SJCRH30 (cell line): ENCODE measurements at regions not wholly inside any gene's neighbourhood (a gene's known extent, or its start where the extent isn't known, plus 50 kb on each side); places are given as distances from the start of the nearest gene placed in this dataset.

Experiments used
- DNase-seq, 2 experiments: peaks; one replicate each; pipeline ENCODE4 v3.0.0-alpha.2; 2015 to 2020
- H3K27ac ChIP-seq: fragments of 250-450 bp; sonication (Bioruptor Pico); 2 replicates; pipeline ENCODE4 v1.5.1; 2020; ENCODE audit warnings: mild to moderate bottlenecking, moderate library complexity
- H3K27me3 ChIP-seq: fragments of 250-450 bp; sonication (Bioruptor Pico); 2 replicates; pipeline ENCODE4 v1.5.1; 2020; ENCODE audit warnings: mild to moderate bottlenecking, moderate library complexity
- H3K36me3 ChIP-seq: fragments of 250-450 bp; sonication (Bioruptor Pico); 2 replicates; pipeline ENCODE4 v1.5.1; 2020; ENCODE audit warnings: mild to moderate bottlenecking, moderate library complexity
- H3K4me1 ChIP-seq: fragments of 250-450 bp; sonication (Bioruptor Pico); 2 replicates; pipeline ENCODE4 v1.5.1; 2020; ENCODE audit warnings: mild to moderate bottlenecking, moderate library complexity
- H3K4me3 ChIP-seq: fragments of 250-450 bp; sonication (Bioruptor Pico); 2 replicates; pipeline ENCODE4 v1.5.1; 2020; ENCODE audit warnings: mild to moderate bottlenecking, moderate library complexity
- H3K9me3 ChIP-seq: fragments of 250-450 bp; sonication (Bioruptor Pico); replicated peaks from 2 replicates; pipeline ENCODE4 v1.5.1; 2020; ENCODE audit warnings: mild to moderate bottlenecking, moderate library complexity

DNA sequence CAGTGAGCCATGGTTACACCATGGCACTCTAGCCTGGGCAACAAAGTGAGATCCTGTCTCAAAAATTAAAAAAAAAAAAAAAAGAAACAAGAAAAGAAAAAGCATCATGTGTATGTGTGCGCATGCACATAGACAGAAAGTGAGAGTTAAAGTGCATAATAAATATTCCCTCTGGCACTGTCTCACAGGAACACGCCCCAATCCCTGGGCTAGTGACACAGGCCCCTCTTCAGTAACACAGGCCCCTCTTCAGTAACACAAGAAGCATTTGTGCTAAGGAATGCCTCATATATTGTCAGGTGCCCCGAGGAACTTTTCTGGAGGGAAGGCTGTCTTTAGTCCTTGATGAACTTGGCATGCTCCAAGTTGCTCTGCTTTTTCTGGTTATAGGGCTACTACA lies 57.5 kb downstream of the RPL27A start:
- H3K27me3 ChIP-seq: no peaks in the 10 kb centered on the region
- H3K4me3 ChIP-seq: no peak overlapping the region
- no peak overlapping the region for H3K27ac ChIP-seq
- DNase-seq: no peak
- H3K4me1 ChIP-seq: no peaks in the 10 kb centered on the region
- H3K36me3 ChIP-seq: peaks cover 14% of the 10 kb centered on the region
- H3K9me3 ChIP-seq: no peaks in the 10 kb centered on the region

DNA sequence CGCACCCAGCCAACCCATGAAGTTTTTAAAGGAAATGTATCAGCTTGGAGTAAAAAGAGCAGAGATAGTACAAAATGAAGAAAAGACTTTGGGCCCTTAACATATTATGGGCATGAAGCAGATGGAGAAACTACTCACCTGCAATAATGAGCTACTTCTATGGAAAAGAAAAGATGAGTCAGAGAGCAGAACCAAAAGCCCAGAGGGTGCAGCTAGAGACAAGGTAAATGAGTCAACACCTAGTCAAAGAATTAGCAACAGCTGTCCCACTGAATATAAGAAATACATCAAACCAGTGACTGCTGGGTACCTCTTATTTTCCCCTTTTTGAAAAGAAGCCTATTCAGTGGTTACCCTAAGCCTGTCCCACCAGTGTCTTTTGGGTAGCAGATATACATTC lies 61.8 kb downstream of the RPL27A start:
- Histone ChIP-seq H3K27ac (no peak overlapping the region), H3K4me3 (no peak overlapping the region), H3K36me3 (peaks cover 14% of the 10 kb centered on the region), H3K4me1 (no peaks in the 10 kb centered on the region; the same call in 1 of the 2 replicates), H3K9me3 (no peaks in the 10 kb centered on the region), H3K27me3 (no peaks in the 10 kb centered on the region)
- DNase-seq: no peak

DNA sequence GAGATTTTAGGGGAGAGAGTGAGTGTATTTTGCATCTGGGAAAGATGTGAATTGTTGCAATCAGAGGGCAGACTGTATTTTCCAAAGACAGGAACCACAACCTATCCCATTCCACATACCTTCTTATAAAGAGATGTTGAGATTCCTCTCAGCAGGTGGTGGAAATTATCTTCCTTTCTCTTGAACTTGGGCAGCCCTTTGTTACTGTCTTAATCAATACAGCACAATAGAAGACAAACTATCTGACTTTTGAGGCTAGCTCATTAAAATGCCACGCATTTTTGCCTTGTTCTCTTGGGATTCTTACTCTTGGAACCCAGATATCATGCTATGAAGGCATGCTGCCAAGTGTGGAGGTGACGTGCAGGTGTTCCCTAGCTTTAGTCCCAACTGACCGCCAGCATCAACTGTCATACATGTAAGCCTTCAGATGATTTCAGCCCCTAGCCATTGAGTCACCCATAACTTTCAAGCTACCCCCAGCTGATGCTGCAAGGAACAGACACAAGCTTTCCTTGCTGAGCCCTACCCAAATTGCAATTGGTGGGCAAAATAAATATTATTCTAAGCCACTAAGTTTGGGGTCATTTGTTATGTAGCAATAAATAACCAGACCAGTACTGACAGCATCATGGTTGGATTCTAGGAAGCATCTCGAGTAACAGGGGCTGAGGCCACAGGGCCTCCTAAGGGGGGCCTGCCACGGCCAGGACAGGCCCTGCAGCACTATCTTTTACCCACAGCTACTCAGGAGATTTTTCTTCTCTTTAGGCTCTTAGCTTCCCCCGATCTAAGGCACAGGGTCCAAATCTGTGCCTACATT lies 63.0 kb downstream of the RPL27A start:
- Histone ChIP-seq H3K36me3 (peaks cover 15% of the 10 kb centered on the region), H3K4me3 (no peak overlapping the region), H3K9me3 (no peaks in the 10 kb centered on the region), H3K4me1 (no peaks in the 10 kb centered on the region; the same call in 1 of the 2 replicates), H3K27me3 (no peaks in the 10 kb centered on the region), H3K27ac (no peak overlapping the region)
- DNase-seq: no peak

DNA sequence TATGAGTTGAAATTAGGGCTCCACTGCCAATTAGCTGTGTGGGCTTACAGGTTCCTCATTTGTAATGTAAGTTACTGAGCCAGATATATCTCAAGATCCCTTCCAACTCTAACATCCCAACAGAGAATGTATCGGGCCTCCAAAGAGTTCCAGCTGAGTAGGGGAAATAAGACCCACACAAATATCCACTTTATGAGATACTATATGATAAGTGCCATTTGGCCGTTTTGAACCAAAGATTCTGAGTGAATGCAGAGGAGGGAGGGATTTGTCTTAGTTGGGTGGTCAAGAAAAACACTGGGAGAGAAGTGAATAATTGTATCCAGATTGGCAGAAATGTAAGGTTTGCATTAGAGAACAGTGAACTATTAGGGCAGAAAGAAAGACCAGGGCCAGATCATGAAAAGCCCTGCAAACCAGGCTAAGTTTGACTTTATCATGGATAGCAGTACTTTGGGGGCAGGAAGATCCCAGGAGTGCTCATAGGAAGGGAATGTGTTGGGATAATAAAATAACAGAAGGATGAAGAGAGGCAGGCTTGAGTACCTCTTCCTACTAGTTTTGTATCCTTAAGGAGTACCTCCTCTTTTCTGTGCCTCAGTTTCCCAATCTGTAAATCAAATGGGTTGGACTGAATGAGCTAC lies 63.9 kb downstream of the RPL27A start:
- H3K27ac ChIP-seq: no peak overlapping the region
- no peak overlapping the region for H3K4me3 ChIP-seq
- H3K9me3 ChIP-seq: no peaks in the 10 kb centered on the region; the same call in 1 of the 2 replicates
- H3K36me3 ChIP-seq: peaks cover 18% of the 10 kb centered on the region
- H3K4me1 ChIP-seq: no peaks in the 10 kb centered on the region; the same call in 1 of the 2 replicates
- no peaks in the 10 kb centered on the region for H3K27me3 ChIP-seq
- no peak for DNase-seq

DNA sequence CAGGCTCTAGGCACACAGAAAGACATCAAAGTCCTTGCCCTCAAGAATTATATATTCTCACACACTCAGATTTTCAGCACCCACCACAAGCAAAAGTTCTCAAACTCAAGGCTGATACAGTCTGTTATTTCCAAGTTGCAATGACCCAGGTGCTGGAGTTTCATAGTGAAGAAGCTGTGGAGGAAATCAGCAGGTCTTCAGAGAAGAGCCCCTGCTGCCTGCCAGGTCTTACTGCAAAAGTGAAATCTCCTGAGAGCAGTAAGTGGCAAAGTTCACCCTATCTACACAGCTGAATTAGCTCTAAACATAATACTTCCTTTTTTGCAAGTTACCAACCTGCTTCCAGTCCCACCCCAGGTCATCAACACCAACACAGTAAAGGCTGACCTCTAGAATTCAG lies 64.6 kb downstream of the RPL27A start:
- DNase-seq: no peak
- Histone ChIP-seq H3K27me3 (no peaks in the 10 kb centered on the region), H3K9me3 (peaks cover 3% of the 10 kb centered on the region; the same call in 1 of the 2 replicates), H3K36me3 (peaks cover 18% of the 10 kb centered on the region), H3K27ac (no peak overlapping the region), H3K4me3 (no peak overlapping the region), H3K4me1 (no peaks in the 10 kb centered on the region; the same call in 1 of the 2 replicates)

DNA sequence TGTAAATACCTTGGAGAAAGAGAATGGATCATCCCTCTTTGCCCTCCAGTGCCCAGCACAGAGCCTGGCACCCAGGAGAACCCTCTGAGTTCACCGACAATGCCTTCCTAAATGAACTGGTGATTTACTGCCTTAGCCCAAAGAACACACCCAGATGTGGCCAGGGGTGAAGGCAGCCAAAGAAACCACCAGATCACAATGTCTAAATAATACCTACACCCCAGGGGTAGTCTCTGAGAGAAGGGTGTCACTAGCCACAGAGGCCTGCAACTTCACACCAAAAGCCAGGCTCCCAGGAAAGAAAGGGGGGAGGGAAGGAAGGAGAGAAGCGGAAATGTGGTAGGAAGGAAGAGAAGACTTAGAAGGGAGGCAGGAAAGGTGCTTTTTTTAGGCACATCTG lies 65.7 kb downstream of the RPL27A start:
- no peak overlapping the region for H3K4me3 ChIP-seq
- no peak for DNase-seq
- peaks cover 18% of the 10 kb centered on the region for H3K36me3 ChIP-seq
- H3K27me3 ChIP-seq: no peaks in the 10 kb centered on the region
- H3K9me3 ChIP-seq: peaks cover 9% of the 10 kb centered on the region; the same call in 1 of the 2 replicates
- H3K4me1 ChIP-seq: no peaks in the 10 kb centered on the region; the same call in 1 of the 2 replicates
- no peak overlapping the region for H3K27ac ChIP-seq

DNA sequence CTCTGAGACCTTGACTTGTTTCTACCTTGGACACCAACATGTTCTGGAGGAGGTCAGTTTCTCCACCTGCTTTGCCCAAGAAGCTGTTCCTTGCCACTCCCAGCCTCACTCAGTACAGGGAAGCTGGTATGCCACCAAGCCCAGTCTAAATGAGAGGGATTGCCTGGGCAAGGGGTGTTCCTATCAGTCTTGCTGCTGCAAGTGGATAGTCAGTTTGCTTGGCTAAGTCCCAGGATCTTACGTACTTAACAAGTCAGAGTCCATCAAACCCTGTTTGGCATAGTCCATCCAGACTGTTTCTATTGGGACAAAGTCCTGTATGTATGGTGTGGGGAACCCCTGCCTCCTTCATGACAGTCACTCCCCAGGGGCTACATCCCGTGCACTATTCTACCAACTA lies 66.6 kb downstream of the RPL27A start:
- DNase-seq: no peak

DNA sequence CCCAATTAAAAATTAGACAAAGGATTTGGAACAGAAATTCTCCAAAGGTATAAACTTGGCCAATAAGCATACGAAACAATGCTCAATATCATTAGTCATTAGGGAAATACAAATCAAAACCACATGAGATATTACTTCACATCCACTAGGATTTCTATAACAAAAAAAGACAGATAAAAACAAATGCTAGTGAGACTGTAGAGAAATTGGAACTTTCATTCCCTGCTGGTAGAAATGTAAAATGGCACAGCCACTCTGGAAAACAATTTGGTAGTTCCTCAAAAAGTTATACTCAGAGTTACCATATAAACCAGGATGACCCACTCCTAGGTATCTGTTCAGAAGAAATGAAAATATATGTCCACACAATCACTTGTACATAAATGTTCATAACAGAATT lies 71.6 kb downstream of the RPL27A start:
- no peaks in the 10 kb centered on the region for H3K27me3 ChIP-seq
- DNase-seq: no peak
- peaks cover 9% of the 10 kb centered on the region; the same call in 1 of the 2 replicates for H3K9me3 ChIP-seq
- peaks cover 16% of the 10 kb centered on the region for H3K36me3 ChIP-seq
- no peak overlapping the region for H3K4me3 ChIP-seq
- H3K27ac ChIP-seq: no peak overlapping the region
- H3K4me1 ChIP-seq: no peaks in the 10 kb centered on the region

More for the DNA sequence above, 66.6 kb downstream of the RPL27A start:
- Histone ChIP-seq H3K27me3 (no peaks in the 10 kb centered on the region), H3K27ac (no peak overlapping the region), H3K4me1 (no peaks in the 10 kb centered on the region; the same call in 1 of the 2 replicates), H3K4me3 (no peak overlapping the region), H3K9me3 (peaks cover 9% of the 10 kb centered on the region; the same call in 1 of the 2 replicates), H3K36me3 (peaks cover 20% of the 10 kb centered on the region)

DNA sequence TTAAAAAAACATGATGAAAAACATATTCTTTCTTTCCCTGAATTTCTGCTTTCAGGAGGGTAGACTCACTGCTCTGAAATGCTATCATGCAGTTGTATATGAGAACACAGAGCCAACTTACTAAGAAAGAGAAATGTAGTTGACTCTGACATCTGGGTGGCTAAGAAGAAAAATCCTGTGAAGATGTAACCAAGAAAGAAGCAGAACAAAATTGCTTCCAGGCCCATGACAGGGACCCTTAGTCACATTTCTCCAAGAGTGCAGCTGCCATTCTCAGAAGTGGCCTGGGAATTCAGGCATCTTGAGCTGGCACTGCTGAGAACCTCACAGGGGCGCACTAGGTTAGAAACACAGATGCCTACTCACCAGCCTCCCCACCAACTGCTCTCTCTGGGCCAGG lies 73.6 kb downstream of the RPL27A start:
- H3K27me3 ChIP-seq: no peaks in the 10 kb centered on the region
- H3K36me3 ChIP-seq: peaks cover 9% of the 10 kb centered on the region
- H3K4me3 ChIP-seq: no peak overlapping the region
- H3K27ac ChIP-seq: no peak overlapping the region
- H3K9me3 ChIP-seq: peaks cover 9% of the 10 kb centered on the region; the same call in 1 of the 2 replicates
- DNase-seq: no peak
- no peaks in the 10 kb centered on the region for H3K4me1 ChIP-seq

DNA sequence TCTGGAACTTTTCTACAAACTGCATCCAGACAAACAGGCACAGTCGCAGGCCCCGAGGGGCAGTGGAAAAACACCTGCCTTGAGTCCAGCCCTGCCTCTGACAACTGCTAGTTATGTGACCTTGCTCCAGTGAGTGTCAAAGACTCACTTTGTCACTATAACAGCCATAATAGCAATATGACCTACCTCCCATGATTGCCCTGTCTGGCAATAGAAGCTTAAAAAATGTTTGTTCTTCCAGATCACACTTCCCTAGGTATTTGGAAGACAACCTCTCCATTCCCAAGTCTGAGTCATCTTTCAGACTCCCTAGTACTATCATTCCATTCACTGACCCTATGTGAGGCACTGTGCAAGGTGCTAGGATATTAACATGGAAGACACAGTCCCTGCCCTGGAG lies 74.5 kb downstream of the RPL27A start:
- H3K4me1 ChIP-seq: no peaks in the 10 kb centered on the region
- no peak for DNase-seq
- peaks cover 9% of the 10 kb centered on the region for H3K36me3 ChIP-seq
- H3K9me3 ChIP-seq: 0 out of 2 replicates have a peak, but pooled peaks cover 5% of the 10 kb centered on the region
- no peaks in the 10 kb centered on the region for H3K27me3 ChIP-seq
- no peak overlapping the region for H3K4me3 ChIP-seq
- no peak overlapping the region for H3K27ac ChIP-seq

DNA sequence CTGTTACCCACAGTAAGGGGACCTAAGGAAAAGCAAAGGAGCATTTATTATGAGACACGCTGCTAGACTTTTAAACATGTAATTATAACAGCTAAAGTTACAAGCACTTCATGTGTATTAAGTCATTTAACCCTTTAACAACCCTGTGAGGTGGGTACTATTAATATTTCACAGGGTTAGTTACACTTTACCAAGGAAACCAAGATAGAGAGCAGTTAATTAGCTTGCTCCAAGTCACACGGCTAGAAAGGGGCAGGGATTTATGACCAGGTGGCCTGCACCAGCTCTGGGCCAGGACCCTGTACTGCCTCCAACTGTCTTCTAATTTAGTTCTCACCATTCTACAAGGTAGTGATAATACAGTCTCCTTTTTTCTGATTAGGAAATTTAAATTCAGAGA lies 74.9 kb downstream of the RPL27A start:
- H3K4me3 ChIP-seq: no peak overlapping the region
- H3K36me3 ChIP-seq: peaks cover 9% of the 10 kb centered on the region
- DNase-seq: no peak
- H3K9me3 ChIP-seq: 0 out of 2 replicates have a peak, but pooled peaks cover 5% of the 10 kb centered on the region
- no peak overlapping the region for H3K27ac ChIP-seq
- no peaks in the 10 kb centered on the region for H3K4me1 ChIP-seq
- no peaks in the 10 kb centered on the region for H3K27me3 ChIP-seq

DNA sequence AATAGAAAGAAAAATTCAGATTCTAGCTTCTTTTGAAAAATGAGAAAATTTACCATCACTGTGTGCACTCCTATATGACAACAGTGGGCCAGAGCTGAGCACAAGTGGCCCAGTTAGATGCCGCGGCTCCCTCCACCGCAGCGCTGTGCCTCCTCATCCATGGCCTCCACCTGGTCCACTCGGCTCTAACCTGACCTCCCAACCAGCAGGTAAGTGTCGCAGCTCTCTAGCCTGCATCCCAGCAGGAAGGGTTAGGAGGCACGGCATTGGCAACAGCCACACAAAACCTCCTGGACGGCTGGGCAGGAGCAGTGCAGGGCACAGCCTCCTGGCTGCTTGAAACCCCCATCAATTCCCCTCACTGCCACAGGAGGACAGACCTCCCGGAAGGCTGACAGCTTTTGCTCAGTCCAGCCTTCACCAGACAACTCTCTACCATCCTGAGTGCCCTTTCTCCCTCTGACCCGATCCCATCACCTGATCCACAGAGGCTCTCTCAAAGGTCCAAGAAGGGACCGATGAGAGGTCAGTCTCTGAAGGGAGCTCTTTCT lies 76.1 kb downstream of the RPL27A start:
- Histone ChIP-seq H3K36me3 (peaks cover 7% of the 10 kb centered on the region), H3K9me3 (no peaks in the 10 kb centered on the region), H3K27me3 (no peaks in the 10 kb centered on the region), H3K27ac (no peak overlapping the region), H3K4me1 (no peaks in the 10 kb centered on the region), H3K4me3 (no peak overlapping the region)
- no peak for DNase-seq

DNA sequence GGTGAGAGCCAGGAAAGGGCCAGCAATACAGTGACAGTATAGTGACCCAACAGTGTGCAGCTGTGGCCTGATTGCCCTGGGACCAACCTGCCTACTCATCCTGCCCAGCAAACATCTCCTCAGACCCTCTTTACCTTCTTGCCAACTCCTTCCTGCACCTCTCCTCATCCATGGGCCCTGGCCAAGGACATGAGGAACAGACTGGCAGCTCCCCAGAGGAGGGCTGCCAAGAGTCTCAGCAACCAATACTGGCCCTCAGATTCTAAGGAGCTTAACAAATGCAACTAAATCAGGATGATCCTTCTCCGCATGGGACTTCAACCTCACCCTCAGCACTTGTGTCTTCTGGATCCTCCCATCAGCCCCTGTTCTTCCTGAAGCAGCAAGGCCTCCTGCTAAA lies 77.0 kb downstream of the RPL27A start:
- Histone ChIP-seq H3K27ac (no peak overlapping the region), H3K27me3 (no peaks in the 10 kb centered on the region), H3K36me3 (peaks cover 7% of the 10 kb centered on the region), H3K9me3 (no peaks in the 10 kb centered on the region), H3K4me1 (0 out of 2 replicates have a peak, but pooled peaks cover 3% of the 10 kb centered on the region), H3K4me3 (no peak overlapping the region)
- no peak for DNase-seq

DNA sequence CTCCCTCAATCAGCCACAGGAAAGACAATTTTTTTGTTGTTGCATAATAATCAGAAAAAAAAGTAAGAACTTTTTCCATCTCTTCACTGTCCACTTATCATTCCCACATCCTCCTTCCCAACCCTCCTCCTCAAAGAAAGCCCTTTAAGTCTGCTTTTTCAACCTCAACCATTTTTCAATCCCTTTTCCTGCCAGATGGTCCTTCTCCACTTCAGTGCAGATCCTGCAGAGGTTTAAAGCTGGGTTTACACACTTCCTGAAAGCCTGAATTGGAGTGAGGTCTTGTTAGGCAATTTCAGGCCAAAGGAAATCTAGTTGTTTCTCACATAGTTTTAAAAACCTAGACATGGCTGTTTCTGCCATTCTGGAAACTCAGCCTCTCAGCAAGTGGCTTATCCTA lies 78.3 kb downstream of the RPL27A start:
- peaks cover 13% of the 10 kb centered on the region for H3K4me1 ChIP-seq
- H3K36me3 ChIP-seq: no peaks in the 10 kb centered on the region
- H3K4me3 ChIP-seq: no peak overlapping the region
- no peak overlapping the region for H3K27ac ChIP-seq
- no peaks in the 10 kb centered on the region for H3K27me3 ChIP-seq
- no peaks in the 10 kb centered on the region for H3K9me3 ChIP-seq
- no peak for DNase-seq

DNA sequence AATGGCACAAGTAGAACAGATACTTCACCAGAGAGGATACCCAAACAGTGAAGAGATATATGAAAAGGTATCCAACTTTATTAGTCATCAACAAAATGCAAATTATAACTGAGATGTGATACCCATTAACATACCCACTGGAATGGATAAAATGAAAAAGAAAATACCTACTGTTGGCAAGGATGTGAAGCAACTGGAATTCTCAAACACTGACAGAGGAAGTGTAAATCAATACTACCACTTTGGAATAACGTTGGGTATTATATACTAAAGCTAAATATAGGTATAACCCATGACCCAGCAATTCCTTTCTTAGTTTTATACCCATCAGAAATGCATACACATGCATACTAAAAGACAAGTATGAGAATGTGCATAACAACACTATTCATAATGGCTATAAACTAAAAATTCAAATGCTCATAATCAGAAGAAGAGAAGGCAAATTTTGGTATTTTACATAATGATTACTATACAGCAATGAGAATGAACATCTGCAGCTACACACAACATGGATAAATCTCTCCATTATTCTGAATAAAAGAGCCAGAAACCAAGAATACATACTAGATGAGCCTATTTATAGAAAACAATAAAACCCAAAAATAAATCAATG lies 80.6 kb downstream of the RPL27A start:
- DNase-seq: no peak
- H3K4me3 ChIP-seq: no peak overlapping the region
- no peaks in the 10 kb centered on the region for H3K27me3 ChIP-seq
- H3K36me3 ChIP-seq: no peaks in the 10 kb centered on the region; the same call in 1 of the 2 replicates
- H3K9me3 ChIP-seq: no peaks in the 10 kb centered on the region
- H3K4me1 ChIP-seq: peaks cover 31% of the 10 kb centered on the region
- no peak overlapping the region for H3K27ac ChIP-seq
